GM12878 (cell line): ENCODE measurements at regions not wholly inside any gene's neighbourhood (a gene's known extent, or its start where the extent isn't known, plus 50 kb on each side); places are given as distances from the start of the nearest gene placed in this dataset.

Experiments used
- ATAC-seq: fragments of 200-7000 bp; cut with Tn5 transposase; 3 replicates; pipeline ENCODE4 v1.9.1; 2020; ENCODE audit warnings: mild to moderate bottlenecking, moderate library complexity
- BruUV-seq: library from RNA; stranded (reverse); fragments of 400-500 nt; replicated peaks from 2 replicates; lab custom pipeline; 2021; lab: Mats Ljungman, UMichigan
- CTCF ChIA-PET: fragments of 300-600 bp; sonication (Branson Sonifier 250); formaldehyde crosslinking; extraction: SDS; loops from one replicate; lab custom pipeline; 2021; ENCODE audit warnings: inconsistent platforms; lab: Yijun Ruan, JAX
- POLR2A ChIA-PET: fragments of 350-600 bp; formaldehyde crosslinking; extraction: SDS; loops from one replicate; lab custom pipeline; 2021; ENCODE audit warnings: inconsistent platforms; lab: Charles Lee
- RAD21 ChIA-PET: fragments of 300-600 bp; sonication (Branson Sonifier 250); formaldehyde crosslinking; loops from one replicate; lab custom pipeline; 2023; ENCODE audit warnings: antibody characterized with exemption; ENCODE audit not compliant: unreplicated experiment; lab: Charles Lee
- SMC1A ChIA-PET: fragments of 300-600 bp; sonication (Branson Sonifier 250); formaldehyde crosslinking; loops from one replicate; lab custom pipeline; 2023; ENCODE audit not compliant: unreplicated experiment, uncharacterized antibody; lab: Charles Lee
- DNase-seq: peaks from one replicate; pipeline ENCODE4 v3.0.0-alpha.2; 2011; ENCODE audit warnings: low read depth, low spot score
- FAIRE-seq: peaks from 3 replicates; lab custom pipeline; 2011; peaks lifted over from hg19 to GRCh38; lab: Jason Lieb, UNC
- H2AFZ ChIP-seq: 2 replicates; pipeline ENCODE4 v1.6.0; 2011; ENCODE audit warnings: low read depth, low read length, control low read depth; ENCODE audit not compliant: control insufficient read depth
- H3K27ac ChIP-seq: 2 replicates; pipeline ENCODE4 v1.5.1; 2011; ENCODE audit warnings: control low read depth; ENCODE audit not compliant: control insufficient read depth, insufficient read depth
- H3K27me3 ChIP-seq, 2 experiments: replicated peaks in 1 of 2; 2 replicates each; pipeline versions ENCODE4 v1.6.0 to v1.6.1; 2011; ENCODE audit warnings: low read length in 1 of 2; ENCODE audit not compliant: control insufficient read depth in 2 of 2, insufficient read depth in 2 of 2
- H3K36me3 ChIP-seq, 2 experiments: 2 replicates each; pipeline ENCODE4 v1.5.1; 2011; ENCODE audit warnings: low read length in 1 of 2; ENCODE audit not compliant: control insufficient read depth in 2 of 2, insufficient read depth in 2 of 2
- H3K4me1 ChIP-seq: 2 replicates; pipeline ENCODE4 v1.6.1; 2011; ENCODE audit warnings: mild to moderate bottlenecking, low read length, moderate library complexity, mixed read lengths; ENCODE audit not compliant: control insufficient read depth, insufficient read depth
- H3K4me2 ChIP-seq: 2 replicates; pipeline ENCODE4 v1.6.0; 2011; ENCODE audit warnings: control low read depth; ENCODE audit not compliant: control insufficient read depth, insufficient read depth
- H3K4me3 ChIP-seq: fragments of 200-600 bp; sonication (generic); 2 replicates; pipeline ENCODE4 v1.5.1; 2016
- H3K79me2 ChIP-seq: 2 replicates; pipeline ENCODE4 v1.6.0; 2011; ENCODE audit warnings: low read length; ENCODE audit not compliant: control insufficient read depth, insufficient read depth
- H3K9ac ChIP-seq: 2 replicates; pipeline ENCODE4 v1.8.0; 2011; ENCODE audit warnings: low read length, control low read depth, mixed read lengths; ENCODE audit not compliant: control insufficient read depth, insufficient read depth
- H3K9me3 ChIP-seq: replicated peaks from 3 replicates; pipeline ENCODE4 v1.5.1; 2011; ENCODE audit warnings: mild to moderate bottlenecking, low read length; ENCODE audit not compliant: control insufficient read depth, insufficient read depth
- H4K20me1 ChIP-seq: 2 replicates; pipeline ENCODE4 v1.6.0; 2011; ENCODE audit not compliant: control insufficient read depth, insufficient read depth
- ASH2L ChIP-seq: fragments of 300-600, 200-600 bp; sonication (generic); IDR thresholded peaks from 2 replicates; pipeline ENCODE4 v1.6.1; 2017; ENCODE audit warnings: low read depth, mild to moderate bottlenecking, borderline replicate concordance
- BHLHE40 ChIP-seq, 2 experiments: fragments of 450-650 bp in 1 of 2; IDR thresholded peaks; 2 replicates each; pipeline ENCODE4 v1.6.1; 2011 to 2017; ENCODE audit warnings: low read depth in 2 of 2, borderline replicate concordance in 1 of 2, improper control_type of control experiment in 1 of 2, low read length in 1 of 2, mild to moderate bottlenecking in 1 of 2
- CBFB ChIP-seq: IDR thresholded peaks from 2 replicates; pipeline ENCODE4 v1.6.1; 2016; ENCODE audit warnings: antibody characterized with exemption, low read depth
- CEBPB ChIP-seq, 2 experiments: fragments of 150-350 bp in 1 of 2; IDR thresholded peaks; 2 replicates each; pipeline ENCODE4 v1.6.1; 2012 to 2014; ENCODE audit warnings: low read depth in 2 of 2, low read length in 2 of 2, borderline replicate concordance in 1 of 2, inconsistent platforms in 1 of 2
- EGR1 ChIP-seq, 2 experiments: IDR thresholded peaks; 1 replicate in 1 of 2; 2 replicates in 1 of 2; pipeline ENCODE4 v1.6.1; 2011 to 2012; ENCODE audit warnings: low read depth in 2 of 2, low read length in 2 of 2, borderline replicate concordance in 1 of 2, mild to moderate bottlenecking in 1 of 2, moderate library complexity in 1 of 2
- ESRRA ChIP-seq: IDR thresholded peaks from 2 replicates; pipeline ENCODE4 v1.6.1; 2012; ENCODE audit warnings: mild to moderate bottlenecking, low read length, improper control_type of control experiment
- FOXK2 ChIP-seq: fragments of 450-650 bp; IDR thresholded peaks from 2 replicates; pipeline ENCODE4 v1.6.1; 2017; ENCODE audit warnings: mild to moderate bottlenecking, moderate library complexity
- FOXM1 ChIP-seq: IDR thresholded peaks from 2 replicates; pipeline ENCODE4 v1.6.1; 2012; ENCODE audit warnings: low read depth, mild to moderate bottlenecking, inconsistent platforms, low read length, moderate library complexity
- MEF2A ChIP-seq: IDR thresholded peaks from 2 replicates; pipeline ENCODE4 v1.6.1; 2011; ENCODE audit warnings: low read depth, mild to moderate bottlenecking, low read length, moderate library complexity; ENCODE audit not compliant: insufficient read depth
- NBN ChIP-seq: fragments of 450-650 bp; IDR thresholded peaks from 2 replicates; pipeline ENCODE4 v1.6.1; 2016
- NFXL1 ChIP-seq: fragments of 450-650 bp; IDR thresholded peaks from 2 replicates; pipeline ENCODE4 v1.6.1; 2017; ENCODE audit warnings: antibody characterized with exemption, mild to moderate bottlenecking, borderline replicate concordance
- NR2F1 ChIP-seq: fragments of 450-650 bp; conservative IDR thresholded peaks from 2 replicates; pipeline ENCODE4 v1.6.1; 2017; ENCODE audit warnings: mild to moderate bottlenecking
- PAX8 ChIP-seq: fragments of 450-650 bp; IDR thresholded peaks from 2 replicates; pipeline ENCODE4 v1.6.1; 2017; ENCODE audit warnings: mild to moderate bottlenecking, moderate library complexity
- RELA ChIP-seq: fragments of 450-650 bp; IDR thresholded peaks from 2 replicates; pipeline ENCODE4 v1.8.0; 2014; ENCODE audit warnings: borderline replicate concordance; ENCODE audit not compliant: partially characterized antibody
- RFX5 ChIP-seq: IDR thresholded peaks from 2 replicates; pipeline ENCODE4 v1.6.1; 2011; ENCODE audit warnings: low read depth, low read length, improper control_type of control experiment
- SIN3A ChIP-seq: IDR thresholded peaks from 2 replicates; pipeline ENCODE4 v1.6.1; 2012; ENCODE audit warnings: low read depth, low read length, improper control_type of control experiment
- STAT3 ChIP-seq: IDR thresholded peaks from 2 replicates; pipeline ENCODE4 v1.6.1; 2011; ENCODE audit warnings: low read depth, low read length, improper control_type of control experiment
- TARDBP ChIP-seq: IDR thresholded peaks from 2 replicates; pipeline ENCODE4 v1.6.1; 2016; ENCODE audit warnings: borderline replicate concordance
- YBX1 ChIP-seq: fragments of 450-650 bp; IDR thresholded peaks from 2 replicates; pipeline ENCODE4 v1.6.1; 2016; ENCODE audit warnings: antibody characterized with exemption
- ZBED1 ChIP-seq: IDR thresholded peaks from 2 replicates; pipeline ENCODE4 v1.6.1; 2016; ENCODE audit warnings: borderline replicate concordance
- ZNF622 ChIP-seq: fragments of 450-650 bp; IDR thresholded peaks from 2 replicates; pipeline ENCODE4 v1.6.1; 2017; ENCODE audit warnings: mild to moderate bottlenecking, inconsistent platforms
- WGBS: methylation state at CpG from one replicate; pipeline ENCODE4 v1.1.6; 2016; ENCODE audit warnings: low lambda C conversion rate; ENCODE audit not compliant: insufficient replicate concordance, insufficient coverage; ENCODE audit errors: missing lambda C conversion rate; 5-methylcytosine and 5-hydroxymethylcytosine counted together
- in situ Hi-C: fragments of 300-500 bp; cut with MboI; formaldehyde crosslinking; loops from 9 replicates; pipeline ENCODE4 v1.14.3; 2018; ENCODE audit warnings: mixed read lengths
- intact Hi-C: fragments of 100-400 bp; cut with micrococcal nuclease; formaldehyde crosslinking; loops from one replicate; pipeline ENCODE4 v1.14.2; 2022; ENCODE audit not compliant: unreplicated experiment
- TF ChIP-seq, protein P1 (sequence below), 3 experiments: IDR thresholded peaks in 2 of 3; conservative IDR thresholded peaks in 1 of 3; 2 replicates each; pipeline ENCODE4 v1.5.1; 2011; ENCODE audit warnings: low read depth in 3 of 3, low read length in 3 of 3, mild to moderate bottlenecking in 3 of 3, control low read depth in 2 of 3, moderate library complexity in 2 of 3, inconsistent platforms in 1 of 3, mixed read lengths in 1 of 3; ENCODE audit not compliant: control insufficient read depth in 2 of 3, insufficient read depth in 1 of 3; ENCODE audit errors: extremely low read depth in 1 of 3
- TF ChIP-seq, protein P2 (sequence below): fragments of 450-650 bp; IDR thresholded peaks from 2 replicates; pipeline ENCODE4 v1.6.1; 2014; ENCODE audit warnings: mild to moderate bottlenecking
- TF ChIP-seq, protein P3 (sequence below): IDR thresholded peaks from 2 replicates; pipeline ENCODE4 v1.6.1; 2011; ENCODE audit warnings: borderline replicate concordance, low read depth, mild to moderate bottlenecking, moderate library complexity, low read length; ENCODE audit not compliant: insufficient read depth, poor library complexity, severe bottlenecking

DNA sequence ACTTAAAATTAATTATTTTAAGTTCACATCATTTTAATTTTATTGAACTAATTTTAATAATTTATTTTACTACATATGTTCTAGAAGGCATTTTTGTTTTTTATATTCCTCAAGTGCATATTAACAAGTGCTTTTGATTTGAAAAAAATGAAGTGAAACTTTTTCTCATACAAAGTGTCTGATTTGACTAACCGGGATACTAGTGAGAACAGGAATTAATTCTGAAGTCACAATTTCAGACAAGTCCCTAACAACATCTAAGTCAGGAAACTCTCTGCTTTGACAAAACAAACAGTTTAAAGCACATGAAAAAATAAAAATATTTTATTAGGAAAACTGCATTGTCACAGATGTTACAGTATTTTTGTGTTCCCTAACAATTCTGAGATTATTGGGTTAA lies 1166.3 kb upstream of the CITED2 start:
- intact Hi-C loops, result loop anchor here (5.0 to 10.0 kb wide), 4 partner anchors 354 to 1168 kb away; partner anchors contain the start of gene CITED2
- 4% methylated on average over 1 of the region's 1 CpG for WGBS
- POLR2A ChIA-PET, result interaction anchor here (2.9 kb wide), 1 partner anchor 45 kb away, joined by 7 read pairs; no protein-coding TSS in a partner anchor
- Histone ChIP-seq H3K27ac (no peak overlapping the region), H3K4me1 (no peaks in the 10 kb centered on the region), H3K36me3 (no peaks in the 10 kb centered on the region), H3K9ac (no peak overlapping the region), H4K20me1 (no peaks in the 10 kb centered on the region), H3K4me2 (no peak overlapping the region), H3K9me3 (no peaks in the 10 kb centered on the region), H3K79me2 (no peaks in the 10 kb centered on the region), H3K27me3 (no peaks in the 10 kb centered on the region), H2AFZ (no peak overlapping the region), H3K4me3 (no peak overlapping the region)
- no peak for DNase-seq
- no peak for FAIRE-seq
- in situ Hi-C loops, result no loop called here
- BruUV-seq, result no TSS peak
- CTCF ChIA-PET, result no interaction called here
- RAD21 ChIA-PET, result interaction anchor here (1.0 to 1.7 kb wide), 5 partner anchors 19 to 1171 kb away, joined by 3 to 8 read pairs (median 4); no protein-coding TSS in a partner anchor
- SMC1A ChIA-PET, result interaction anchor here (0.5 to 1.6 kb wide), 7 partner anchors 11 to 1169 kb away, joined by 3 to 8 read pairs (median 3); no protein-coding TSS in a partner anchor
- ATAC-seq, result peak; percentile 35
- TF ChIP-seq STAT3 (no peak), CBFB (no peak), EGR1 (IDR thresholded peaks at IDR 0.05; ENCODE audit: borderline replicate concordance in 1 of 2, low read depth in 2 of 2, low read length in 2 of 2) (no peak), YBX1 (no peak), MEF2A (no peak), NFXL1 (no peak), NR2F1 (no peak), ESRRA (no peak), ZBED1 (no peak), NBN (no peak), RELA (no peak), TARDBP (no peak), CEBPB (IDR thresholded peaks at IDR 0.05; ENCODE audit: borderline replicate concordance in 1 of 2, low read depth in 2 of 2, low read length in 2 of 2) (no peak), RFX5 (no peak), ZNF622 (no peak), FOXK2 (no peak), PAX8 (no peak), BHLHE40 (IDR thresholded peaks at IDR 0.05; ENCODE audit: borderline replicate concordance in 1 of 2, low read depth in 2 of 2, low read length in 1 of 2) (no peak), ASH2L (no peak), SIN3A (no peak), FOXM1 (peak; percentile 59; the same call in 1 of the 2 replicates)
- TF ChIP-seq, protein P1, sequence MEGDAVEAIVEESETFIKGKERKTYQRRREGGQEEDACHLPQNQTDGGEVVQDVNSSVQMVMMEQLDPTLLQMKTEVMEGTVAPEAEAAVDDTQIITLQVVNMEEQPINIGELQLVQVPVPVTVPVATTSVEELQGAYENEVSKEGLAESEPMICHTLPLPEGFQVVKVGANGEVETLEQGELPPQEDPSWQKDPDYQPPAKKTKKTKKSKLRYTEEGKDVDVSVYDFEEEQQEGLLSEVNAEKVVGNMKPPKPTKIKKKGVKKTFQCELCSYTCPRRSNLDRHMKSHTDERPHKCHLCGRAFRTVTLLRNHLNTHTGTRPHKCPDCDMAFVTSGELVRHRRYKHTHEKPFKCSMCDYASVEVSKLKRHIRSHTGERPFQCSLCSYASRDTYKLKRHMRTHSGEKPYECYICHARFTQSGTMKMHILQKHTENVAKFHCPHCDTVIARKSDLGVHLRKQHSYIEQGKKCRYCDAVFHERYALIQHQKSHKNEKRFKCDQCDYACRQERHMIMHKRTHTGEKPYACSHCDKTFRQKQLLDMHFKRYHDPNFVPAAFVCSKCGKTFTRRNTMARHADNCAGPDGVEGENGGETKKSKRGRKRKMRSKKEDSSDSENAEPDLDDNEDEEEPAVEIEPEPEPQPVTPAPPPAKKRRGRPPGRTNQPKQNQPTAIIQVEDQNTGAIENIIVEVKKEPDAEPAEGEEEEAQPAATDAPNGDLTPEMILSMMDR (IDR thresholded peaks at IDR 0.05 in 2 of 3, conservative IDR thresholded peaks at IDR 0.05 in 1 of 3; ENCODE audit: control insufficient read depth in 2 of 3, extremely low read depth in 1 of 3, insufficient read depth in 1 of 3, low read depth in 3 of 3, low read length in 3 of 3), result no peak
- TF ChIP-seq, protein P2, sequence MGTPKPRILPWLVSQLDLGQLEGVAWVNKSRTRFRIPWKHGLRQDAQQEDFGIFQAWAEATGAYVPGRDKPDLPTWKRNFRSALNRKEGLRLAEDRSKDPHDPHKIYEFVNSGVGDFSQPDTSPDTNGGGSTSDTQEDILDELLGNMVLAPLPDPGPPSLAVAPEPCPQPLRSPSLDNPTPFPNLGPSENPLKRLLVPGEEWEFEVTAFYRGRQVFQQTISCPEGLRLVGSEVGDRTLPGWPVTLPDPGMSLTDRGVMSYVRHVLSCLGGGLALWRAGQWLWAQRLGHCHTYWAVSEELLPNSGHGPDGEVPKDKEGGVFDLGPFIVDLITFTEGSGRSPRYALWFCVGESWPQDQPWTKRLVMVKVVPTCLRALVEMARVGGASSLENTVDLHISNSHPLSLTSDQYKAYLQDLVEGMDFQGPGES, result no peak
- TF ChIP-seq, protein P3, sequence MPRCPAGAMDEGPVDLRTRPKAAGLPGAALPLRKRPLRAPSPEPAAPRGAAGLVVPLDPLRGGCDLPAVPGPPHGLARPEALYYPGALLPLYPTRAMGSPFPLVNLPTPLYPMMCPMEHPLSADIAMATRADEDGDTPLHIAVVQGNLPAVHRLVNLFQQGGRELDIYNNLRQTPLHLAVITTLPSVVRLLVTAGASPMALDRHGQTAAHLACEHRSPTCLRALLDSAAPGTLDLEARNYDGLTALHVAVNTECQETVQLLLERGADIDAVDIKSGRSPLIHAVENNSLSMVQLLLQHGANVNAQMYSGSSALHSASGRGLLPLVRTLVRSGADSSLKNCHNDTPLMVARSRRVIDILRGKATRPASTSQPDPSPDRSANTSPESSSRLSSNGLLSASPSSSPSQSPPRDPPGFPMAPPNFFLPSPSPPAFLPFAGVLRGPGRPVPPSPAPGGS, result no peak
